ENCODE measurements at regions not wholly inside any gene's neighbourhood (a gene's known extent, or its start where the extent isn't known, plus 50 kb on each side); places are given as distances from the start of the nearest gene placed in this dataset.
"Not testable (repeated sequence)": the region's sequence is repeated elsewhere in the genome, so short reads cannot be mapped to it uniquely, and the experiment has no call there.

DNA sequence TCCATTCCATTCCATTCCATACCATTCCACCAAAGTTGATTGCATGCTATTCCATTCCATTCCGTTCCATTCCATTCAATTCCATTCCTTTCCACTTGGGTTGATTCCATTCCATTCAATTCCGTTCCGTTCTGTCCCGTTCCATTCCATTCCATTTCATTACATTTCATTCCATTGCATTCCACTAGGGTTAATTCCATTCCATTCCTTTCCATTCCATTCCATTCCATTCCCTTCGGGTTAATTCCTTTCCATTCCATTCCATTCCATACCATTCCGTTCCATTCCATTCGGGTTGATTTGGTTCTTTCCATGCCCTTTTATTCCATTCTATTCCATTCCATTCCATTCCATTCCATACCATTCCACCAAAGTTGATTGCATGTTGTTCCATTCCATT is 131.9 kb downstream of the CWH43 start:
- H3K36me3 Mint-ChIP-seq (ENCODE audit: insufficient read depth, unreplicated experiment); CTCF ChIA-PET; H3K4me3 Mint-ChIP-seq (ENCODE audit: unreplicated experiment); H3K27me3 Mint-ChIP-seq (ENCODE audit: insufficient read depth, unreplicated experiment); H3K4me1 Mint-ChIP-seq (ENCODE audit: insufficient read depth, unreplicated experiment); H3K27ac Mint-ChIP-seq (ENCODE audit: low read depth, unreplicated experiment); POLR2A ChIA-PET; intact Hi-C loops (cut with micrococcal nuclease); BruUV-seq (replicated peaks); DNase-seq (ENCODE audit: unreplicated experiment): not testable (repeated sequence)
- peaks cover 68% of the 10 kb centered on the region for H3K9me3 Mint-ChIP-seq (ENCODE audit: unreplicated experiment)

GRCh38 chr4:49118379-49119212 is 132.5 kb downstream of the CWH43 start:
- CTCF ChIA-PET; H3K4me3 Mint-ChIP-seq (ENCODE audit: unreplicated experiment); intact Hi-C loops (cut with micrococcal nuclease); H3K4me1 Mint-ChIP-seq (ENCODE audit: insufficient read depth, unreplicated experiment); H3K36me3 Mint-ChIP-seq (ENCODE audit: insufficient read depth, unreplicated experiment); H3K27me3 Mint-ChIP-seq (ENCODE audit: insufficient read depth, unreplicated experiment); BruUV-seq (replicated peaks); H3K27ac Mint-ChIP-seq (ENCODE audit: low read depth, unreplicated experiment); POLR2A ChIA-PET; DNase-seq (ENCODE audit: unreplicated experiment): not testable (repeated sequence)
- peaks cover 64% of the 10 kb centered on the region for H3K9me3 Mint-ChIP-seq (ENCODE audit: unreplicated experiment)

- CTCF ChIA-PET; intact Hi-C loops (cut with micrococcal nuclease): not testable (repeated sequence)
Measured at GRCh38 chr4:49119345-49119744, 133.3 kb downstream of the CWH43 start.

DNA sequence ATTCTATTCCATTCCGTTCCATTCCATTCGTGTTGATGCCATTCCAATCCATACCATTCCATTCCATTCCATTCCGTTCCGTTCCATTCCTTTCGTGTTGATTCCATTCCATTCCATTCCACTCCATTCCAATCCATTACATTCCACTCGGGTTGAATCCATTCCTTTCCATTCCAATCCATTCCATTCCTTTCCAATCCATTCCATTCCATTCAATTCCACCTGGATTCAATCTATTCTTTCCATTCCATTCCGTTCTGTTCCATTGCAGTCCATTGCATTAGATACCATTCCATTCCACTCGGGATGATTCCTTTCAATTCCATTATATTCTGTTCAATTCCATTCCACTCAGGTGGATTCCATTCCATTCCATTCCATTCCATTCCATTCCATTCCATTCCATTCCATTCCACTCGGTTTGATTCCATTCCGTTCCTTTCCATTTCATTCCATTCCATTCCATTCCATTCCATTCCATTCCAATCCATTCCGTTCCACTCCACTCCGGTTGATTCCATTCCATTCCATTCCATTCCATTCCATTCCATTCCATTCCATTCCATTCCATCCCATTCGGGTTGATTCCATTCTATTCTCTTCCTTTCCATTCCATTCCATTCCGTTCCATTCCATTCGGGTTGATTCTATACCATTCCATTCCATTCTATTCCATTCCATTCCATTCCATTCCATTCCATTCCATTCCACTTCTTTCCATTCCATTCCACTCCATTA is 134.1 kb downstream of the CWH43 start:
- intact Hi-C loops (cut with micrococcal nuclease); H3K36me3 Mint-ChIP-seq (ENCODE audit: insufficient read depth, unreplicated experiment): not testable (repeated sequence)
- H3K9me3 Mint-ChIP-seq (ENCODE audit: unreplicated experiment): peaks cover 50% of the 10 kb centered on the region

More at GRCh38 chr4:49119345-49119744, 133.3 kb downstream of the CWH43 start:
- H3K9me3 Mint-ChIP-seq (ENCODE audit: unreplicated experiment): peaks cover 59% of the 10 kb centered on the region
- H3K27me3 Mint-ChIP-seq (ENCODE audit: insufficient read depth, unreplicated experiment); H3K36me3 Mint-ChIP-seq (ENCODE audit: insufficient read depth, unreplicated experiment); H3K4me3 Mint-ChIP-seq (ENCODE audit: unreplicated experiment); H3K27ac Mint-ChIP-seq (ENCODE audit: low read depth, unreplicated experiment); H3K4me1 Mint-ChIP-seq (ENCODE audit: insufficient read depth, unreplicated experiment); POLR2A ChIA-PET; DNase-seq (ENCODE audit: unreplicated experiment); BruUV-seq (replicated peaks): not testable (repeated sequence)

GRCh38 chr4:49120804-49121203 is 134.7 kb downstream of the CWH43 start:
- POLR2A ChIA-PET; H3K27me3 Mint-ChIP-seq (ENCODE audit: insufficient read depth, unreplicated experiment); intact Hi-C loops (cut with micrococcal nuclease); H3K4me1 Mint-ChIP-seq (ENCODE audit: insufficient read depth, unreplicated experiment); H3K36me3 Mint-ChIP-seq (ENCODE audit: insufficient read depth, unreplicated experiment); BruUV-seq (replicated peaks); CTCF ChIA-PET; H3K27ac Mint-ChIP-seq (ENCODE audit: low read depth, unreplicated experiment); H3K4me3 Mint-ChIP-seq (ENCODE audit: unreplicated experiment): not testable (repeated sequence)
- peaks cover 49% of the 10 kb centered on the region for H3K9me3 Mint-ChIP-seq (ENCODE audit: unreplicated experiment)
- DNase-seq (ENCODE audit: unreplicated experiment): peak; percentile 46

More for the DNA sequence above, 134.1 kb downstream of the CWH43 start:
- H3K4me1 Mint-ChIP-seq (ENCODE audit: insufficient read depth, unreplicated experiment); POLR2A ChIA-PET; DNase-seq (ENCODE audit: unreplicated experiment); H3K27me3 Mint-ChIP-seq (ENCODE audit: insufficient read depth, unreplicated experiment); H3K4me3 Mint-ChIP-seq (ENCODE audit: unreplicated experiment); CTCF ChIA-PET; BruUV-seq (replicated peaks); H3K27ac Mint-ChIP-seq (ENCODE audit: low read depth, unreplicated experiment): not testable (repeated sequence)

- BruUV-seq (replicated peaks); H3K36me3 Mint-ChIP-seq (ENCODE audit: insufficient read depth, unreplicated experiment); DNase-seq (ENCODE audit: unreplicated experiment); H3K27ac Mint-ChIP-seq (ENCODE audit: low read depth, unreplicated experiment); intact Hi-C loops (cut with micrococcal nuclease); H3K4me3 Mint-ChIP-seq (ENCODE audit: unreplicated experiment); POLR2A ChIA-PET; H3K27me3 Mint-ChIP-seq (ENCODE audit: insufficient read depth, unreplicated experiment); CTCF ChIA-PET; H3K4me1 Mint-ChIP-seq (ENCODE audit: insufficient read depth, unreplicated experiment): not testable (repeated sequence)
- peaks cover 12% of the 10 kb centered on the region for H3K9me3 Mint-ChIP-seq (ENCODE audit: unreplicated experiment)
Measured at GRCh38 chr4:49126443-49126842, 140.4 kb downstream of the CWH43 start.

GRCh38 chr4:49126858-49127257 is 140.8 kb downstream of the CWH43 start:
- POLR2A ChIA-PET: not testable (repeated sequence)

DNA sequence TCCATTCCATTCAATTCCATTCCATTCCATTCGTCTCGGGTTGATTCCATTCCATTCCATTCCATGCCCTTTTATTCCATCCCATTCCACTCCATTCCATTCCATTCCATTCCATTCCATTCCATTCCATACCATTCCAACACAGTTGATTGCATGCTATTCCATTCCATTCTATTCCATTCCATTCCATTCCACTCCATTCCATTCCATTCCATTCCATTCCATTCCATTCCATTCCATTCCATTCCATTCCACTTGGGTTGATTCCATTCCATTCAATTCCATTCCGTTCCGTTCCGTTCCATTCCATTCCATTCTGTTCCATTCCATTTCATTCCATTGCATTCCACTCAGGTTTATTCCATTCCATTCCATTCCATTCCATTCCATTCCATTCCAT is 143.3 kb downstream of the CWH43 start:
- H3K36me3 Mint-ChIP-seq (ENCODE audit: insufficient read depth, unreplicated experiment); intact Hi-C loops (cut with micrococcal nuclease); H3K27ac Mint-ChIP-seq (ENCODE audit: low read depth, unreplicated experiment); H3K4me1 Mint-ChIP-seq (ENCODE audit: insufficient read depth, unreplicated experiment); DNase-seq (ENCODE audit: unreplicated experiment); CTCF ChIA-PET; H3K4me3 Mint-ChIP-seq (ENCODE audit: unreplicated experiment); POLR2A ChIA-PET; H3K27me3 Mint-ChIP-seq (ENCODE audit: insufficient read depth, unreplicated experiment); BruUV-seq (replicated peaks): not testable (repeated sequence)
- peaks cover 26% of the 10 kb centered on the region for H3K9me3 Mint-ChIP-seq (ENCODE audit: unreplicated experiment)

More at GRCh38 chr4:49126858-49127257, 140.8 kb downstream of the CWH43 start:
- BruUV-seq (replicated peaks); H3K36me3 Mint-ChIP-seq (ENCODE audit: insufficient read depth, unreplicated experiment); intact Hi-C loops (cut with micrococcal nuclease); H3K4me3 Mint-ChIP-seq (ENCODE audit: unreplicated experiment); CTCF ChIA-PET; H3K27ac Mint-ChIP-seq (ENCODE audit: low read depth, unreplicated experiment); H3K4me1 Mint-ChIP-seq (ENCODE audit: insufficient read depth, unreplicated experiment); H3K27me3 Mint-ChIP-seq (ENCODE audit: insufficient read depth, unreplicated experiment); DNase-seq (ENCODE audit: unreplicated experiment): not testable (repeated sequence)
- H3K9me3 Mint-ChIP-seq (ENCODE audit: unreplicated experiment): peaks cover 16% of the 10 kb centered on the region

GRCh38 chr4:49129870-49130269 is 143.8 kb downstream of the CWH43 start:
- H3K27ac Mint-ChIP-seq (ENCODE audit: low read depth, unreplicated experiment); intact Hi-C loops (cut with micrococcal nuclease); BruUV-seq (replicated peaks); H3K4me1 Mint-ChIP-seq (ENCODE audit: insufficient read depth, unreplicated experiment); CTCF ChIA-PET; DNase-seq (ENCODE audit: unreplicated experiment); H3K27me3 Mint-ChIP-seq (ENCODE audit: insufficient read depth, unreplicated experiment); POLR2A ChIA-PET; H3K4me3 Mint-ChIP-seq (ENCODE audit: unreplicated experiment); H3K36me3 Mint-ChIP-seq (ENCODE audit: insufficient read depth, unreplicated experiment): not testable (repeated sequence)
- peaks cover 31% of the 10 kb centered on the region for H3K9me3 Mint-ChIP-seq (ENCODE audit: unreplicated experiment)

Data from MCF 10A (cell line).